Cardiac fibroblast (primary cell): ENCODE measurements at regions not wholly inside any gene's neighbourhood (a gene's known extent, or its start where the extent isn't known, plus 50 kb on each side); places are given as distances from the start of the nearest gene placed in this dataset.

Experiments
- DNase-seq, 2 donors: peaks; one replicate each; pipeline versions ENCODE4 v3.0.0 to v3.0.0-alpha.2; 2010; ENCODE audit warnings: low read depth in 2 of 2
- H3K4me3 ChIP-seq, 2 donors: replicated peaks in 1 of 2; 1 replicate in 1 of 2; 2 replicates in 1 of 2; pipeline ENCODE4 v1.5.1; 2011; ENCODE audit warnings: low read depth in 2 of 2, low read length in 2 of 2, mild to moderate bottlenecking in 2 of 2, moderate library complexity in 1 of 2
- TF ChIP-seq, protein P1 (sequence below): IDR thresholded peaks from one replicate; pipeline ENCODE4 v1.5.1; 2011; ENCODE audit warnings: low read depth, mild to moderate bottlenecking, low read length, inconsistent platforms

DNA sequence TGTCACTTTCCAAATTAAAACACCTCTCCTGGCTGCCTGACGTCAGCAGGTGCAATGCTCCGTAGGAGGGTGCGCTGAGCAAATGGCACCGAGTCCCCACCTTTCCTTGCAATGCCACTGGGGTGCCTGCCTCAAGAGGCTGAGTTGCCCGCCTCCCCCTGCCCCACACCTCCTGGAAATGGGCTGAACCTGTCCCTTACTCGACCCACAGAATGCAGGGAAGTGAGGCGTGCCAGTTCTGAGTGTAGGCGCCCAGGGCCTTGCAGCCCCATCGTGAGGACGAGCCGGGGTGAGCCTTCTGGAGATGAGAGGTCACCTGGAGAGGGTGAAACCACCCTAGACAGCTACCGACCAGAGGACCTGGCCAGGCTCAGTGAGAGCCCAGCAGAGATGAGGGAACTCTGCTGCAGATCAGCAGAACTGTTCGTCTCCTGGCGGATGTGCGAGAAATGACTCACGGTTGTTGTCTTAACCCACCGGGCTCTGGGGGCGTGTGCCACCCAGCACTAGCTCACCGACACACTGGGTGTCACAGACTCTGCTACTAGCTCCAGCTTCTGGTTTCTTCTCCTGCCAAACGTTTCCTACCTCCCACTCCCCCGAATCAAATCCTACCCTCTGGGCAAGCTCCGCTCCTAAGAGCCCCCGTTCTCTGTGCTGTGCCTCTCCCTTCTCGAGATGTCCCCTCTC lies 168.7 kb upstream of the HDAC4 start:
- H3K4me3 ChIP-seq = no peak overlapping the region
- DNase-seq = no peak
- TF ChIP-seq, protein P1, sequence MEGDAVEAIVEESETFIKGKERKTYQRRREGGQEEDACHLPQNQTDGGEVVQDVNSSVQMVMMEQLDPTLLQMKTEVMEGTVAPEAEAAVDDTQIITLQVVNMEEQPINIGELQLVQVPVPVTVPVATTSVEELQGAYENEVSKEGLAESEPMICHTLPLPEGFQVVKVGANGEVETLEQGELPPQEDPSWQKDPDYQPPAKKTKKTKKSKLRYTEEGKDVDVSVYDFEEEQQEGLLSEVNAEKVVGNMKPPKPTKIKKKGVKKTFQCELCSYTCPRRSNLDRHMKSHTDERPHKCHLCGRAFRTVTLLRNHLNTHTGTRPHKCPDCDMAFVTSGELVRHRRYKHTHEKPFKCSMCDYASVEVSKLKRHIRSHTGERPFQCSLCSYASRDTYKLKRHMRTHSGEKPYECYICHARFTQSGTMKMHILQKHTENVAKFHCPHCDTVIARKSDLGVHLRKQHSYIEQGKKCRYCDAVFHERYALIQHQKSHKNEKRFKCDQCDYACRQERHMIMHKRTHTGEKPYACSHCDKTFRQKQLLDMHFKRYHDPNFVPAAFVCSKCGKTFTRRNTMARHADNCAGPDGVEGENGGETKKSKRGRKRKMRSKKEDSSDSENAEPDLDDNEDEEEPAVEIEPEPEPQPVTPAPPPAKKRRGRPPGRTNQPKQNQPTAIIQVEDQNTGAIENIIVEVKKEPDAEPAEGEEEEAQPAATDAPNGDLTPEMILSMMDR = no peak

DNA sequence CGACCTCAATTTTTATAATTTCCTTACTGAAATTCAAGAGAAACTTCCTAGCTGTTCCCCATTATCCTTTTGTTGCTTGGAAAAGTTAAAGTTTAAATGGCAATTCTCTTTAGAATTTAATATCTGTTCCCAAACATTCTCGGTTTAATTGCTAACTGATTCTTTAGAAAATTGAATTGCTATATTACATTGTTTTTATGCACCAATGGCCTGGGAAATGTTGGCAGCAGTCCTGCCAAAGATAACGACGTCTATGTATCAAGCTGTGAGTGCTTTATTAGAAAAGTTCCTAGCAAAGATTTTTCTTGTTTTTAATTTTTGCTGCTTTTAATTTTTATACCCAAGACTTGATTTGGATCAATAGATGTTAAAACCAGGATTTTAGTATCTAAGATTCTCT lies 167.8 kb upstream of the HDAC4 start:
- no peak for DNase-seq
- TF ChIP-seq, protein P1 = no peak
- H3K4me3 ChIP-seq = no peak overlapping the region

DNA sequence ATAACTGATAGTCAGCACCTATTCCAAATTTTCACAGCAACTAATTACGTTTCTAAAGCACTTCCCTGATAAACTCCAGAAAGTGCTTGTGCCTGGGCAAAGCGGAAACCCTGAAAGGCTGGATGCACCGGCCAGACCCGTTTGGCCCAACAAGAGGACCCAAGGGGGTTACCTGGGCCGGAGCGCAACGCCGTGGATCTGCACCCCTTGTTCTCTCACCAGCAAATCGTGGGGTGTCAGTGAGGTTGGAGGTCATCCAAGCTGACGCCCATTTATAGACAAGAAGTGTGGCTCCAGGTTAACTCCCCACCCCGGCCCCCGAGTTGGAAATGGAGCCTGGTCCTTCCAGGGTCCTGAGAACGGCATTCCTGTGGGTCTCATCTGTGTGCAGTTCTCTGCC lies 167.0 kb upstream of the HDAC4 start:
- DNase-seq = no peak
- no peak overlapping the region for H3K4me3 ChIP-seq
- TF ChIP-seq, protein P1 = no peak

DNA sequence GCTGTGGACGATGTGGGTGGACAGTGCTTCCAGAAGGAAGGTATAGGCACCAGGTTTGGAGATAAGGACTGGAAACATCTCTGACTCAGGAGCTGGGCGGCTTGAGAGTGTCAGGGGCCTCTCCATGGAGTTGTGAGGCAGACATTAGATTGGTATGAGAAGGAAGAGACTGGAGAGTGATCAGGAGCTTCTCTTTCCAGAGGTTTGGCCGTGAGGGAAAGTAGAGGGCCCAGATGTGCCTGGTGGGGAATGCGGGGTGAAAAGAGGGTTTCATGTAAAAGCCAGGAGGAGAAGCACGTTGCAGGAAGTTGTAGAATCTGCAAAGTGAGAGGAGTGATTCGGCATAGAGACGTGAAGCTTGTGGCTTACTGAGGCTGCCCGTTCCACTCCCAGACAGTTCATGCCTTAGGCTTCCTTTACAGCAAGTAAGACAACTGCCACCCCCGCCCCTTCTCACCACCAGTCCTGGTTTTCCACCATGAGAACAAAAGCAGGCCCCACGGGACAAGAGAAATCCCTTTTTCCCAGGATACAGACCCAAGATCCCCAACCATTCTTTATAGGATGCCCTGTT lies 166.3 kb upstream of the HDAC4 start:
- TF ChIP-seq, protein P1 = no peak

DNA sequence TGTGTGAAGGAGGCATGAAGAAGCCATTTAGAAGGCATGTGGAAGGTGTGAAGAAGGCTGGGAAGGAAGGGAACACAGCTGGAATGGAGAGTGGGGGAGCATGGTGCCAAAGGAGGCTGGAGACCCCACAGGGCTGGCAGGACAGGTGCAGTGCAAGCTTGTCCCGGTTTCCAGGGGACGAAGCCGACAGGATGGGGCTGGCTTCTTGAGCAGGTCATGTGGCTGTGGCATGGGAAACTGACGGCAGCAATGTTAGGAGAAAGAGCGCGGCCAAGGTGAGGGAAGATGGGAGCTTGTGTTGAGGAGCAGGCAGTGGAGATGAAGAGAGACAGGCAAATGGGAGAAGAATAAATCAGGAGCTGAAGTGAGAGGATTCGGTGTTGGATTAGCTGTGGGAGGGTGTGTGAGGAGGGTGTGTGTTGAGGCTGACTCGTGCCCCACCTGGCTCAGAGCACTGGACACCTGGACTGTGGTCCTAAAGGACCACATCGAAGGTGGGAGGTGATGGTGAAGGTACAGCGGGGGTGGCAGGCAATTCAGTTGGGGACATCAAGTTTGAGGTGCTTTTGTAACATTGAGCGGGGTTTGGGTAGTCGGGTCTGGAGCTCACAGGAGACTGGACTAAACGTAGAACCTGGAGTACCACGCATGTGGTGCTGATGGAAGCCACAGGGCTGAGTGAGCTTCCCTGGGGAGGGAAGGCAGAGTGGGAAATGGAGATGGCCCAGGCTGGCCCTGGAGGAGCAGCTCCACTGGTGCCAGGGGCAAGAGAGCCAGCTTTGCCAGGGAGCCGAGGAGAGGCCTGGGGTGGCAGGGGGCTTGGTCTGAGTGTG lies 165.6 kb upstream of the HDAC4 start:
- DNase-seq = no peak
- no peak overlapping the region for H3K4me3 ChIP-seq
- TF ChIP-seq, protein P1 = no peak

More for the DNA sequence above, 166.3 kb upstream of the HDAC4 start:
- H3K4me3 ChIP-seq = no peak overlapping the region
- DNase-seq = no peak

DNA sequence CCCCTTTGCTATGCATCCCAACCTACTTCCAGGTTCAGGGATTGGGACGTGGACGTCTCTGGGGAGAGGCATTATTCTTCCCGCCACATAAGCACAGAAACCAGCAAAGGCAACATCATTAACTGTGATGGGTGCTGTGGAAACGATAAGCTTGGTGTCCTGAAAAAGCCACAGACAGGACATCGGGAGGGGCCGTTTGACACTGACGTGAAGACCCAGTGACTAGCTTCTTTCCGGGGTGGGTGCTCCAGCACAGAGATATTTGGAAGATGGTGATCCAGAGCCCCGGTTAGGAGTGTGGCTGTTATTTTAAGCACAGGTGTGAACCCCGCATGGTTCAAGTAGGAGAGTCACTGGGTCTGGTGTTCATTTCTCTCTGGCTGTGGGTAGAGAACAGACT lies 163.8 kb upstream of the HDAC4 start:
- no peak overlapping the region for H3K4me3 ChIP-seq
- TF ChIP-seq, protein P1 = no peak
- DNase-seq = no peak
